A549 (cell line): ENCODE measurements at regions not wholly inside any gene's neighbourhood (a gene's known extent, or its start where the extent isn't known, plus 50 kb on each side); places are given as distances from the start of the nearest gene placed in this dataset.

Source experiments
- ATAC-seq, 2 experiments: fragments of 200-7000 bp in 1 of 2; fragments of >200 bp in 1 of 2; cut with Nextera tagmentation in 1 of 2; cut with Tn5 transposase in 1 of 2; 3 replicates each; pipeline versions ENCODE4 v1.8.0 to v1.9.1; 2018 to 2020; ENCODE audit warnings: mild to moderate bottlenecking in 1 of 2, moderate library complexity in 1 of 2
- CTCF ChIA-PET: fragments of 300-600 bp; sonication (Branson Sonifier 250); formaldehyde crosslinking; extraction: SDS; loops from one replicate; lab custom pipeline; 2021; ENCODE audit warnings: antibody characterized with exemption, inconsistent platforms; lab: Yijun Ruan, JAX
- POLR2A ChIA-PET: fragments of 350-600 bp; formaldehyde crosslinking; extraction: SDS; loops from one replicate; lab custom pipeline; 2021; ENCODE audit warnings: antibody characterized with exemption, inconsistent platforms; lab: Yijun Ruan, JAX
- DNase-seq, 2 experiments: peaks; one replicate each; pipeline versions ENCODE4 v3.0.0 to v3.0.0-alpha.2; 2011 to 2016; ENCODE audit warnings: low read depth in 1 of 2, low spot score in 1 of 2
- FAIRE-seq: peaks from 2 replicates; lab custom pipeline; 2011; peaks lifted over from hg19 to GRCh38; lab: Jason Lieb, UNC
- H3K27ac ChIP-seq, 2 experiments: fragments of >200 bp; sonication (Bioruptor Twin); formaldehyde crosslinking; 3 replicates each; pipeline ENCODE4 v1.5.1; 2016 to 2017
- H3K4me1 ChIP-seq: fragments of >200 bp; sonication (Bioruptor Twin); formaldehyde crosslinking; 3 replicates; pipeline ENCODE4 v1.6.1; 2016
- H3K4me2 ChIP-seq: fragments of >200 bp; sonication (Bioruptor Twin); formaldehyde crosslinking; 3 replicates; pipeline ENCODE4 v1.6.1; 2016
- H3K4me3 ChIP-seq: fragments of >200 bp; sonication (Bioruptor Twin); formaldehyde crosslinking; 3 replicates; pipeline ENCODE4 v1.5.1; 2016
- H3K9me3 ChIP-seq: fragments of >200 bp; sonication (Bioruptor Twin); formaldehyde crosslinking; 3 replicates; pipeline ENCODE4 v1.6.1; 2016
- BHLHE40 ChIP-seq: IDR thresholded peaks from 2 replicates; pipeline ENCODE4 v1.6.1; 2012; ENCODE audit warnings: low read depth, low read length, inconsistent platforms
- CBX2 ChIP-seq: fragments of 200-600 bp; sonication (generic); IDR thresholded peaks from 2 replicates; pipeline ENCODE4 v1.6.1; 2016; ENCODE audit warnings: low read depth, mild to moderate bottlenecking, borderline replicate concordance
- CBX8 ChIP-seq: fragments of 200-600 bp; sonication (generic); IDR thresholded peaks from 2 replicates; pipeline ENCODE4 v1.6.1; 2016
- EHMT2 ChIP-seq: fragments of 200-600 bp; sonication (generic); IDR thresholded peaks from 2 replicates; pipeline ENCODE4 v1.6.1; 2016; ENCODE audit warnings: antibody characterized with exemption, low read depth, mild to moderate bottlenecking, moderate library complexity
- ESRRA ChIP-seq: fragments of 150-350 bp; IDR thresholded peaks from 2 replicates; pipeline ENCODE4 v1.6.1; 2014; ENCODE audit warnings: mild to moderate bottlenecking, low read length, borderline replicate concordance
- FOSB ChIP-seq: fragments of 250-450 bp; sonication (Bioruptor Pico); IDR thresholded peaks from 2 replicates; pipeline ENCODE4 v1.5.0; 2020; ENCODE audit warnings: mild to moderate bottlenecking, moderate library complexity
- HEYL ChIP-seq: fragments of 250-450 bp; sonication (Bioruptor Pico); IDR thresholded peaks from 2 replicates; pipeline ENCODE4 v1.8.0; 2021; ENCODE audit warnings: mild to moderate bottlenecking, moderate library complexity
- HOXB13 ChIP-seq: fragments of 250-450 bp; sonication (Bioruptor Pico); IDR thresholded peaks from 2 replicates; pipeline ENCODE4 v1.5.0; 2020; ENCODE audit warnings: low read depth, mild to moderate bottlenecking, moderate library complexity
- KDM5A ChIP-seq: fragments of 200-600 bp; sonication (generic); IDR thresholded peaks from 2 replicates; pipeline ENCODE4 v1.6.1; 2016; ENCODE audit warnings: antibody characterized with exemption, mild to moderate bottlenecking
- MAFK ChIP-seq: fragments of 450-650 bp; IDR thresholded peaks from 2 replicates; pipeline ENCODE4 v1.6.1; 2014; ENCODE audit not compliant: partially characterized antibody
- MYC ChIP-seq: IDR thresholded peaks from 2 replicates; pipeline ENCODE4 v1.6.1; 2012; ENCODE audit warnings: mild to moderate bottlenecking, inconsistent platforms, low read length, improper control_type of control experiment, borderline replicate concordance
- NR3C1 ChIP-seq: fragments of >200 bp; sonication (Bioruptor Twin); formaldehyde crosslinking; IDR thresholded peaks from 3 replicates; pipeline ENCODE4 v1.6.1; 2017
- PHF8 ChIP-seq: fragments of 200-600 bp; sonication (generic); IDR thresholded peaks from 2 replicates; pipeline ENCODE4 v1.6.1; 2016; ENCODE audit warnings: low read depth, mild to moderate bottlenecking, antibody characterized with exemption, moderate library complexity, borderline replicate concordance
- POLR2A ChIP-seq: IDR thresholded peaks from 2 replicates; pipeline ENCODE4 v1.6.1; 2012; ENCODE audit warnings: mild to moderate bottlenecking, low read length
- RAD21 ChIP-seq, 2 experiments: fragments of >200 bp in 1 of 2; sonication (Bioruptor Twin) in 1 of 2; formaldehyde crosslinking in 1 of 2; IDR thresholded peaks in 1 of 2; conservative IDR thresholded peaks in 1 of 2; 2 replicates in 1 of 2; 3 replicates in 1 of 2; pipeline ENCODE4 v1.6.1; 2012 to 2018; ENCODE audit warnings: inconsistent platforms in 1 of 2
- RARB ChIP-seq: fragments of 250-450 bp; sonication (Bioruptor Pico); IDR thresholded peaks from 2 replicates; pipeline ENCODE4 v1.8.0; 2021; ENCODE audit warnings: mild to moderate bottlenecking, moderate library complexity
- RFX5 ChIP-seq: fragments of 450-650 bp; IDR thresholded peaks from 2 replicates; pipeline ENCODE4 v1.7.1; 2014; ENCODE audit warnings: antibody characterized with exemption, mild to moderate bottlenecking, moderate library complexity
- RNF2 ChIP-seq: fragments of 200-600 bp; sonication (generic); IDR thresholded peaks from 2 replicates; pipeline ENCODE4 v1.6.1; 2016; ENCODE audit warnings: low read depth, mild to moderate bottlenecking, antibody characterized with exemption, moderate library complexity, borderline replicate concordance
- SREBF2 ChIP-seq: fragments of 450-650 bp; IDR thresholded peaks from 2 replicates; pipeline ENCODE4 v1.6.1; 2014; ENCODE audit warnings: mild to moderate bottlenecking, moderate library complexity
- TFCP2L1 ChIP-seq: fragments of 250-450 bp; sonication (Bioruptor Pico); IDR thresholded peaks from 2 replicates; pipeline ENCODE4 v1.5.0; 2021; ENCODE audit warnings: mild to moderate bottlenecking
- TP53 ChIP-seq: fragments of 250-450 bp; sonication (Bioruptor Pico); IDR thresholded peaks from 2 replicates; pipeline ENCODE4 v1.5.0; 2021; ENCODE audit warnings: mild to moderate bottlenecking, moderate library complexity
- ZC3H11A ChIP-seq: fragments of 450-650 bp; IDR thresholded peaks from 2 replicates; pipeline ENCODE4 v1.6.1; 2014; ENCODE audit warnings: antibody characterized with exemption, mild to moderate bottlenecking
- ZFP36 ChIP-seq: fragments of 450-650 bp; IDR thresholded peaks from 2 replicates; pipeline ENCODE4 v1.6.1; 2014; ENCODE audit warnings: borderline replicate concordance; ENCODE audit not compliant: partially characterized antibody
- ZSCAN20 ChIP-seq: fragments of 250-450 bp; sonication (Bioruptor Pico); IDR thresholded peaks from 2 replicates; pipeline ENCODE4 v1.8.0; 2022; ENCODE audit warnings: mild to moderate bottlenecking, moderate library complexity
- WGBS: methylation state at CpG from one replicate; pipeline ENCODE4 v1.1.6; 2017; ENCODE audit errors: missing lambda C conversion rate; 5-methylcytosine and 5-hydroxymethylcytosine counted together
- TF ChIP-seq, protein P1 (sequence below): fragments of 250-450 bp; sonication (Bioruptor Pico); IDR thresholded peaks from 2 replicates; pipeline ENCODE4 v1.5.0; 2020; ENCODE audit warnings: low read depth, mild to moderate bottlenecking, moderate library complexity
- TF ChIP-seq, protein P2 (sequence below): fragments of 150-350 bp; IDR thresholded peaks from 2 replicates; pipeline ENCODE4 v1.6.1; 2014; ENCODE audit warnings: low read depth, mild to moderate bottlenecking, low read length
- TF ChIP-seq, protein P3 (sequence below): fragments of 450-650 bp; IDR thresholded peaks from 2 replicates; pipeline ENCODE4 v1.6.1; 2014; ENCODE audit warnings: antibody characterized with exemption

DNA sequence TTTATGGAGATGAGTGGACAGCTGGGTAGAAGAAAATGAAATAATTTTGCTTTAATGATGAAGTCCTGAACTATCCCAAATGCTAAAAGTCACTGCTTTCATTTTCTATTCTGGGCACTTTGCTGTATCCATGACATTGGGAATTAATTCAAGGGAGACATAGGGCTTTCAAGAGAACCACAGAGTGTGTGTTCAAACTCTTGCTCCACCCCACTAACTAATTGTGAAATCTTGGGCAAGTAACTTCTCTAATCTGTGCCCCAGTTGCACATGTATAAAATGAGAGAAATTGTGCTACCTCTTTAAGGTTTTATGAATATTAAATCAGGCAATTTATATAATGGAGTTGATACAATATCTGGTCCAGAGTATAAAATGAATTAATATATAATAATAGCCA lies 1422.0 kb downstream of the ADGRL3 start (continued):
- TF ChIP-seq, protein P1, sequence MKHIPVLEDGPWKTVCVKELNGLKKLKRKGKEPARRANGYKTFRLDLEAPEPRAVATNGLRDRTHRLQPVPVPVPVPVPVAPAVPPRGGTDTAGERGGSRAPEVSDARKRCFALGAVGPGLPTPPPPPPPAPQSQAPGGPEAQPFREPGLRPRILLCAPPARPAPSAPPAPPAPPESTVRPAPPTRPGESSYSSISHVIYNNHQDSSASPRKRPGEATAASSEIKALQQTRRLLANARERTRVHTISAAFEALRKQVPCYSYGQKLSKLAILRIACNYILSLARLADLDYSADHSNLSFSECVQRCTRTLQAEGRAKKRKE (CRISPR knock-in tag), result no peak
- TF ChIP-seq, all 56 proteins: peak for 0

DNA sequence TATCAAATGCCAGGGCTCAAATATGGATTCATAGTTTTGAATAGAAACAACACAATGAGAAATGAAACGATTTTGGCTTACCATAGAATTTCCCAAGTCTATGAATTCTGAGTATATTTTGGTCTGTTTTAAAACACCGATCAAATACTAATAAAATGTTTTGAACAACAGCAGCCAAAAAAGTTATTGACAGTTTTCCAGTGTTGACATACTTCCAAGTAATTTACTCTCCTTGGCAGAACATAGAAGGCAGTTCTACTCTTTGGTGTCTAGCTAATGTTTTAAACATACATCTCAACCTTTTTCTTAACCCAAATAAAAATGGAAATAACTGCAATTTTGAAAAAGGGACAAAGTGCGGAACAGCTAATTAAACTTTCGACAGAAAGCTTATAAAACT lies 1419.8 kb downstream of the ADGRL3 start:
- FAIRE-seq, result no peak
- 15% methylated on average over 4 of the region's 4 CpGs for WGBS
- ChIA-PET CTCF (no interaction called here), POLR2A (no interaction called here)
- no peak for ATAC-seq
- DNase-seq, result no peak
- TF ChIP-seq RARB (CRISPR knock-in tag) (no peak), ZC3H11A (no peak), CBX8 (no peak), SREBF2 (no peak), MYC (no peak), RFX5 (no peak), RAD21 (conservative IDR thresholded peaks at IDR 0.05 in 1 of 2, IDR thresholded peaks at IDR 0.05 in 1 of 2) (no peak), ESRRA (no peak), KDM5A (no peak), ZFP36 (no peak)
- TF ChIP-seq, protein P2, sequence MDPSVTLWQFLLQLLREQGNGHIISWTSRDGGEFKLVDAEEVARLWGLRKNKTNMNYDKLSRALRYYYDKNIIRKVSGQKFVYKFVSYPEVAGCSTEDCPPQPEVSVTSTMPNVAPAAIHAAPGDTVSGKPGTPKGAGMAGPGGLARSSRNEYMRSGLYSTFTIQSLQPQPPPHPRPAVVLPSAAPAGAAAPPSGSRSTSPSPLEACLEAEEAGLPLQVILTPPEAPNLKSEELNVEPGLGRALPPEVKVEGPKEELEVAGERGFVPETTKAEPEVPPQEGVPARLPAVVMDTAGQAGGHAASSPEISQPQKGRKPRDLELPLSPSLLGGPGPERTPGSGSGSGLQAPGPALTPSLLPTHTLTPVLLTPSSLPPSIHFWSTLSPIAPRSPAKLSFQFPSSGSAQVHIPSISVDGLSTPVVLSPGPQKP, result no peak
- TF ChIP-seq, protein P3, sequence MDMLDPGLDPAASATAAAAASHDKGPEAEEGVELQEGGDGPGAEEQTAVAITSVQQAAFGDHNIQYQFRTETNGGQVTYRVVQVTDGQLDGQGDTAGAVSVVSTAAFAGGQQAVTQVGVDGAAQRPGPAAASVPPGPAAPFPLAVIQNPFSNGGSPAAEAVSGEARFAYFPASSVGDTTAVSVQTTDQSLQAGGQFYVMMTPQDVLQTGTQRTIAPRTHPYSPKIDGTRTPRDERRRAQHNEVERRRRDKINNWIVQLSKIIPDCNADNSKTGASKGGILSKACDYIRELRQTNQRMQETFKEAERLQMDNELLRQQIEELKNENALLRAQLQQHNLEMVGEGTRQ, result no peak
- H3K27ac ChIP-seq, result no peak overlapping the region
- H3K9me3 ChIP-seq, result no peaks in the 10 kb centered on the region
- H3K4me2 ChIP-seq, result no peak overlapping the region
- H3K4me3 ChIP-seq, result no peak overlapping the region
- H3K4me1 ChIP-seq, result no peaks in the 10 kb centered on the region

DNA sequence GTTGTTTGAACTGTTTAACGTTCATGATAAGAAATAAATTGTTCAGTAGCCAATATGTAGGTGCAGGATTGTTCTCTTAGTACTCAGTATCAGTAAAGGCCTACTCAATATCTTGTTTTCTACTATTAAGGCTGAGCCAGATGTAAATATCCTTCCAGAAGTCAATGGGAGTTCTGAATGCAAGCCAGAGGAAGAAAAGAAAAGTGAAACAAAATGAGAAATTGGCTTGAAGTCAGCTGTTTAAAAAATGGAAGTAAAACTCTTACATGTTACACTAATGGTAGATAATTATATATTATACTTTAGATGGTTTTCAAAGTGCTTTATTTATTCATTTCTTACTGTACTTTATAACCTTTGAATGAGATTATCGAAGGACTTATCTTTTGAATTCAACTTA lies 1417.9 kb downstream of the ADGRL3 start:
- Histone ChIP-seq H3K4me2 (no peak overlapping the region), H3K4me3 (no peak overlapping the region), H3K9me3 (no peaks in the 10 kb centered on the region), H3K4me1 (no peaks in the 10 kb centered on the region), H3K27ac (no peak overlapping the region)
- DNase-seq (no peak), FAIRE-seq (no peak), ATAC-seq (no peak)
- TF ChIP-seq NR3C1, result no peak
- no peak for TF ChIP-seq ESRRA
- TF ChIP-seq PHF8, result no peak
- TF ChIP-seq RARB (CRISPR knock-in tag), result no peak
- TF ChIP-seq POLR2A, result no peak
- TF ChIP-seq ZSCAN20 (CRISPR knock-in tag), result no peak
- TF ChIP-seq CBX2, result no peak
- no peak for TF ChIP-seq EHMT2
- TF ChIP-seq TFCP2L1, result no peak
- no peak for TF ChIP-seq RNF2
- TF ChIP-seq, protein P3, result no peak
- no peak for TF ChIP-seq HEYL (CRISPR knock-in tag)
- no peak for TF ChIP-seq MAFK
- TF ChIP-seq FOSB (CRISPR knock-in tag), result no peak
- no peak for TF ChIP-seq HOXB13
- TF ChIP-seq TP53 (CRISPR knock-in tag), result no peak
- no peak for TF ChIP-seq BHLHE40
- no peak for TF ChIP-seq SREBF2
- no peak for TF ChIP-seq CBX8
- 3% methylated on average over 2 of the region's 2 CpGs for WGBS
- POLR2A ChIA-PET, result no interaction called here
- CTCF ChIA-PET, result no interaction called here
